B cell (primary cell): ENCODE measurements at regions not wholly inside any gene's neighbourhood (a gene's known extent, or its start where the extent isn't known, plus 50 kb on each side); places are given as distances from the start of the nearest gene placed in this dataset.

Experiments
- EZH2 ChIP-seq: IDR thresholded peaks from 2 replicates; pipeline ENCODE4 v1.6.1; 2012; ENCODE audit warnings: borderline replicate concordance, low read depth, mild to moderate bottlenecking, moderate library complexity, low read length; ENCODE audit not compliant: insufficient read depth, poor library complexity, severe bottlenecking
- TF ChIP-seq, protein P1 (sequence below): fragments of 200-600 bp; IDR thresholded peaks from one replicate; pipeline ENCODE4 v1.8.0; 2022; ENCODE audit warnings: antibody characterized with exemption, mild to moderate bottlenecking

GRCh38 chr17:21772321-21772720, 80.0 kb downstream of the KCNJ18 start:
- TF ChIP-seq, protein P1, sequence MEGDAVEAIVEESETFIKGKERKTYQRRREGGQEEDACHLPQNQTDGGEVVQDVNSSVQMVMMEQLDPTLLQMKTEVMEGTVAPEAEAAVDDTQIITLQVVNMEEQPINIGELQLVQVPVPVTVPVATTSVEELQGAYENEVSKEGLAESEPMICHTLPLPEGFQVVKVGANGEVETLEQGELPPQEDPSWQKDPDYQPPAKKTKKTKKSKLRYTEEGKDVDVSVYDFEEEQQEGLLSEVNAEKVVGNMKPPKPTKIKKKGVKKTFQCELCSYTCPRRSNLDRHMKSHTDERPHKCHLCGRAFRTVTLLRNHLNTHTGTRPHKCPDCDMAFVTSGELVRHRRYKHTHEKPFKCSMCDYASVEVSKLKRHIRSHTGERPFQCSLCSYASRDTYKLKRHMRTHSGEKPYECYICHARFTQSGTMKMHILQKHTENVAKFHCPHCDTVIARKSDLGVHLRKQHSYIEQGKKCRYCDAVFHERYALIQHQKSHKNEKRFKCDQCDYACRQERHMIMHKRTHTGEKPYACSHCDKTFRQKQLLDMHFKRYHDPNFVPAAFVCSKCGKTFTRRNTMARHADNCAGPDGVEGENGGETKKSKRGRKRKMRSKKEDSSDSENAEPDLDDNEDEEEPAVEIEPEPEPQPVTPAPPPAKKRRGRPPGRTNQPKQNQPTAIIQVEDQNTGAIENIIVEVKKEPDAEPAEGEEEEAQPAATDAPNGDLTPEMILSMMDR: no peak
- TF ChIP-seq EZH2: no peak
